Neural progenitor cell (in vitro differentiated cells): ENCODE measurements at regions not wholly inside any gene's neighbourhood (a gene's known extent, or its start where the extent isn't known, plus 50 kb on each side); places are given as distances from the start of the nearest gene placed in this dataset.

Experiments used
- CTCF ChIP-seq: fragments of 200-600 bp; sonication (generic); IDR thresholded peaks from 2 replicates; pipeline ENCODE4 v1.5.1; 2017; ENCODE audit warnings: antibody characterized with exemption, mild to moderate bottlenecking
- EZH2phosphoT487 ChIP-seq: fragments of 200-600 bp; sonication (generic); IDR thresholded peaks from 2 replicates; pipeline ENCODE4 v1.6.1; 2017; ENCODE audit warnings: antibody characterized with exemption

DNA sequence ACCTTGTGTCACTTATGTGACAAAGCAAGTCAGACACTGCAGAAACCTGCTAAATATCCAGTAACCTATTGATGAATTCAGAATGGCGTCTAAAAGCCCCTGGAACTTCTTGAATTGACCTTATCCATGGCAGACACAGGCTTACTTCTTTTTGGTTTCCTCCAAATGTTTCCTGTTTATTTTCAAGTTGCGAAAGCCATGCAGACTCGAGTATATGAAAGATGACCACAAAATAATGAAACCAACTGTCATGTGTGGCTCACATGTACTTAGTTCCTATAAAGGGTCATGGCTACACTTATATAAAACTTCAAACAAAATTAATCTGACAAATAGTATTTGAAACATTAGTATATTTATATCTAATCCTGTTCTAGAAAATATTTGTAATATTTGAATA, 113.1 kb upstream of the FNDC3A start:
- TF ChIP-seq CTCF (no peak), EZH2phosphoT487 (no peak)
